ENCODE measurements at regions not wholly inside any gene's neighbourhood (a gene's known extent, or its start where the extent isn't known, plus 50 kb on each side); places are given as distances from the start of the nearest gene placed in this dataset.

- TF ChIP-seq, protein P1, sequence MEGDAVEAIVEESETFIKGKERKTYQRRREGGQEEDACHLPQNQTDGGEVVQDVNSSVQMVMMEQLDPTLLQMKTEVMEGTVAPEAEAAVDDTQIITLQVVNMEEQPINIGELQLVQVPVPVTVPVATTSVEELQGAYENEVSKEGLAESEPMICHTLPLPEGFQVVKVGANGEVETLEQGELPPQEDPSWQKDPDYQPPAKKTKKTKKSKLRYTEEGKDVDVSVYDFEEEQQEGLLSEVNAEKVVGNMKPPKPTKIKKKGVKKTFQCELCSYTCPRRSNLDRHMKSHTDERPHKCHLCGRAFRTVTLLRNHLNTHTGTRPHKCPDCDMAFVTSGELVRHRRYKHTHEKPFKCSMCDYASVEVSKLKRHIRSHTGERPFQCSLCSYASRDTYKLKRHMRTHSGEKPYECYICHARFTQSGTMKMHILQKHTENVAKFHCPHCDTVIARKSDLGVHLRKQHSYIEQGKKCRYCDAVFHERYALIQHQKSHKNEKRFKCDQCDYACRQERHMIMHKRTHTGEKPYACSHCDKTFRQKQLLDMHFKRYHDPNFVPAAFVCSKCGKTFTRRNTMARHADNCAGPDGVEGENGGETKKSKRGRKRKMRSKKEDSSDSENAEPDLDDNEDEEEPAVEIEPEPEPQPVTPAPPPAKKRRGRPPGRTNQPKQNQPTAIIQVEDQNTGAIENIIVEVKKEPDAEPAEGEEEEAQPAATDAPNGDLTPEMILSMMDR (IDR thresholded peaks at IDR 0.05) = no peak
- TF ChIP-seq POLR2AphosphoS5 (IDR thresholded peaks at IDR 0.05) = no peak
- no peak for TF ChIP-seq POLR2A (IDR thresholded peaks at IDR 0.05)
- TF ChIP-seq EP300 (IDR thresholded peaks at IDR 0.05; ENCODE audit: low read depth) = no peak
These were observed 705.6 kb upstream of the MIR17HG start for GRCh38 chr13:90641884-90642283.
